ENCODE measurements at regions not wholly inside any gene's neighbourhood (a gene's known extent, or its start where the extent isn't known, plus 50 kb on each side); places are given as distances from the start of the nearest gene placed in this dataset.

DNA sequence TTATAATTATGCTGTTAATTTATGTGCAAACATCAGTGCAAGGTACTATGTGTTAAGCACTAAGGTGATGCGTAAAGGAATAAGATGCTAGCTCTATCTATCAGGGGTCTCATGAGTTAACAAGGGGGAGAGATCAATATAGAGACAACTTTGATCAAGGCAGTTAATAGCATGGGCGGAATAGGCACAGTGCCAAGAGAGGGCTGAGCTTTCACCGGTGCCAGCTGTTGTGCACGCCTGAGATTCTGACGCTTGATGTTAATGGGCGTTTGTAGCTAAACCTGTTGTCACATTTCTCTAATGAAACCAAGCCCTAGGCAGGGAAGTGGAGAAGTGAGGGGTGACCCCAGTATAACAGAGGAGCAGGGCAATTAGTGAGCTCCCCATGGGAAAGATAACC, 86.0 kb upstream of the NMU start:
- H3K4me1 ChIP-seq (ENCODE audit: low read length), result no peaks in the 10 kb centered on the region
- TF ChIP-seq EZH2phosphoT487 (IDR thresholded peaks at IDR 0.05; ENCODE audit: low read depth), result no peak
- TF ChIP-seq, protein P1, sequence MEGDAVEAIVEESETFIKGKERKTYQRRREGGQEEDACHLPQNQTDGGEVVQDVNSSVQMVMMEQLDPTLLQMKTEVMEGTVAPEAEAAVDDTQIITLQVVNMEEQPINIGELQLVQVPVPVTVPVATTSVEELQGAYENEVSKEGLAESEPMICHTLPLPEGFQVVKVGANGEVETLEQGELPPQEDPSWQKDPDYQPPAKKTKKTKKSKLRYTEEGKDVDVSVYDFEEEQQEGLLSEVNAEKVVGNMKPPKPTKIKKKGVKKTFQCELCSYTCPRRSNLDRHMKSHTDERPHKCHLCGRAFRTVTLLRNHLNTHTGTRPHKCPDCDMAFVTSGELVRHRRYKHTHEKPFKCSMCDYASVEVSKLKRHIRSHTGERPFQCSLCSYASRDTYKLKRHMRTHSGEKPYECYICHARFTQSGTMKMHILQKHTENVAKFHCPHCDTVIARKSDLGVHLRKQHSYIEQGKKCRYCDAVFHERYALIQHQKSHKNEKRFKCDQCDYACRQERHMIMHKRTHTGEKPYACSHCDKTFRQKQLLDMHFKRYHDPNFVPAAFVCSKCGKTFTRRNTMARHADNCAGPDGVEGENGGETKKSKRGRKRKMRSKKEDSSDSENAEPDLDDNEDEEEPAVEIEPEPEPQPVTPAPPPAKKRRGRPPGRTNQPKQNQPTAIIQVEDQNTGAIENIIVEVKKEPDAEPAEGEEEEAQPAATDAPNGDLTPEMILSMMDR (IDR thresholded peaks at IDR 0.05; ENCODE audit: low read depth, low read length), result no peak
- H3K36me3 ChIP-seq (replicated peaks; ENCODE audit: low read depth, low read length), result no peaks in the 10 kb centered on the region
- H3K79me2 ChIP-seq (ENCODE audit: low read length), result no peaks in the 10 kb centered on the region
- no peak overlapping the region for H3K4me3 ChIP-seq (ENCODE audit: low read length)
- no peak overlapping the region for H3K27ac ChIP-seq (ENCODE audit: low read length)
- H4K20me1 ChIP-seq (ENCODE audit: insufficient read depth, low read length), result no peaks in the 10 kb centered on the region
- no peaks in the 10 kb centered on the region for H3K9me3 ChIP-seq (ENCODE audit: insufficient read depth, low read length)
- no peak overlapping the region for H2AFZ ChIP-seq (ENCODE audit: low read depth, low read length)
- H3K4me2 ChIP-seq (ENCODE audit: low read length), result no peak overlapping the region
- no peak overlapping the region for H3K9ac ChIP-seq (ENCODE audit: low read length)
- no peaks in the 10 kb centered on the region for H3K27me3 ChIP-seq (ENCODE audit: low read depth, low read length)

DNA sequence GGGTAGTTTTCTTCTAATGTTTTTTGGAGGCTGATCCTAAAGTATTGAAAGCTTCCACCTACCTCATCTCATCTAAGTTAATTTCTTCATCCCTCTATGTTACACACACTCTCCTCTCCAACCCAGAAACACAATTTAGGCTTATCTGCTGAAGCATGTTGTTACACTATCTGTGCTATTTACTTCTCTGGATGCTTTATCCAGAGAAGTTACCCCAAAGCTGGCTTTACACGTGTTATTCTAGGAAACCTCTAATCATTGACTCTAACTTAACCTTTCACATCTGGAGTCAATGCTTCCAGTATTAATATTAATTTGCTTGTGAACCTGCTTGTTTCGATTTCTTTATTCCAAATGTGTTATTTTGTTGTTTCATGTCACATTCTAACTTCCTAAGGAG, 87.3 kb upstream of the NMU start:
- Histone ChIP-seq H3K27ac (ENCODE audit: low read length) (no peak overlapping the region), H3K9me3 (ENCODE audit: insufficient read depth, low read length) (no peaks in the 10 kb centered on the region), H4K20me1 (ENCODE audit: insufficient read depth, low read length) (no peaks in the 10 kb centered on the region), H3K9ac (ENCODE audit: low read length) (no peak overlapping the region), H3K27me3 (ENCODE audit: low read depth, low read length) (no peaks in the 10 kb centered on the region), H3K4me2 (ENCODE audit: low read length) (no peak overlapping the region), H3K4me1 (ENCODE audit: low read length) (no peaks in the 10 kb centered on the region), H3K4me3 (ENCODE audit: low read length) (no peak overlapping the region), H3K79me2 (ENCODE audit: low read length) (no peaks in the 10 kb centered on the region), H2AFZ (ENCODE audit: low read depth, low read length) (no peak overlapping the region), H3K36me3 (replicated peaks; ENCODE audit: low read depth, low read length) (no peaks in the 10 kb centered on the region)
- TF ChIP-seq EZH2phosphoT487 (IDR thresholded peaks at IDR 0.05; ENCODE audit: low read depth), result no peak
- TF ChIP-seq, protein P1 (IDR thresholded peaks at IDR 0.05; ENCODE audit: low read depth, low read length), result no peak

DNA sequence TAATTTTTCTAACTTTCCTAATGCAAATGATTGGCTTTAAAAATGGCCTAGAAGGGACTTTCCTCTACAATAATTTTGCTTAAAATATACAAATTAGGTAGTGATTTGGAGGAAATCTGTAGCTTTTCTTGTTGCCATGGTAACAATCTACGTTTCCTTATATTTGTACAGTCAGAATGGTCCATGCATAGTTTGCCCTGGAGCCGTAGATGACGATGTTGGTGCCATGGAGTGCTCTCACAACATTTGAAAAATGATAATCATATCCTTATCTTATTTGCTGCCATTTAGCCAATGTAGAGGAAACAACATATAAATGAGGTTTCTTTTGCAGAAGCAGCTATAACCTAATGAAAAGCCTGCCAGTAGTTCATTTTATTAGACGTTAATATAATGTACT, 89.0 kb upstream of the NMU start:
- H3K4me1 ChIP-seq (ENCODE audit: low read length), result no peaks in the 10 kb centered on the region
- H3K36me3 ChIP-seq (replicated peaks; ENCODE audit: low read depth, low read length), result no peaks in the 10 kb centered on the region
- H3K27me3 ChIP-seq (ENCODE audit: low read depth, low read length), result peaks cover 1% of the 10 kb centered on the region; the same call in 1 of the 2 replicates
- H3K27ac ChIP-seq (ENCODE audit: low read length), result no peak overlapping the region
- no peak for TF ChIP-seq EZH2phosphoT487 (IDR thresholded peaks at IDR 0.05; ENCODE audit: low read depth)
- TF ChIP-seq, protein P1 (IDR thresholded peaks at IDR 0.05; ENCODE audit: low read depth, low read length), result no peak
- no peaks in the 10 kb centered on the region for H3K9me3 ChIP-seq (ENCODE audit: insufficient read depth, low read length)
- no peak overlapping the region for H3K4me3 ChIP-seq (ENCODE audit: low read length)
- H4K20me1 ChIP-seq (ENCODE audit: insufficient read depth, low read length), result no peaks in the 10 kb centered on the region
- no peaks in the 10 kb centered on the region for H3K79me2 ChIP-seq (ENCODE audit: low read length)
- no peak overlapping the region for H2AFZ ChIP-seq (ENCODE audit: low read depth, low read length)
- H3K9ac ChIP-seq (ENCODE audit: low read length), result no peak overlapping the region
- no peak overlapping the region for H3K4me2 ChIP-seq (ENCODE audit: low read length)

DNA sequence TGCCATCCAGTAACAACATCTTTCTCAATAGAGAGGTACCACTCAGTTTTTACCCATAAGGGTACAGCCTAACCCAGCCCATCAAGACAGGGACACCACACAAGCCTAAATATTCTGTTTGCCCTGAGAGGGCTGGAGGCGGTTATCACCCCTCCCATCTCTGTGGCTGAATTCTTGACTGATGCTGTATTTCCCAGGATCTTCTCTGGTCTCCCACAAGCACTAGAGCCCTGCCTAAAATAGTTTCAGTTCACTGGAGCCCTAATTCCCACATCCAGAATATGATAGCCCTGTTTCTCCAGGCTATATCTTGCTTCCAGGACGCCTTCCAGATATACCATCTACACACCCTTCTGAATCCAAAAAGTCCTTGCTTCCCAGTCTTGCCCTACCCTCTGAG, 91.6 kb upstream of the NMU start:
- Histone ChIP-seq H3K36me3 (replicated peaks; ENCODE audit: low read depth, low read length) (no peaks in the 10 kb centered on the region), H3K9ac (ENCODE audit: low read length) (no peak overlapping the region), H3K27ac (ENCODE audit: low read length) (no peak overlapping the region), H3K4me1 (ENCODE audit: low read length) (no peaks in the 10 kb centered on the region), H3K4me2 (ENCODE audit: low read length) (no peak overlapping the region), H2AFZ (ENCODE audit: low read depth, low read length) (no peak overlapping the region), H3K9me3 (ENCODE audit: insufficient read depth, low read length) (no peaks in the 10 kb centered on the region), H3K79me2 (ENCODE audit: low read length) (no peaks in the 10 kb centered on the region), H4K20me1 (ENCODE audit: insufficient read depth, low read length) (no peaks in the 10 kb centered on the region), H3K27me3 (ENCODE audit: low read depth, low read length) (peaks cover 18% of the 10 kb centered on the region), H3K4me3 (ENCODE audit: low read length) (no peak overlapping the region)
- TF ChIP-seq, protein P1 (IDR thresholded peaks at IDR 0.05; ENCODE audit: low read depth, low read length), result no peak
- TF ChIP-seq EZH2phosphoT487 (IDR thresholded peaks at IDR 0.05; ENCODE audit: low read depth), result no peak
